GM12891 (cell line): ENCODE measurements at regions not wholly inside any gene's neighbourhood (a gene's known extent, or its start where the extent isn't known, plus 50 kb on each side); places are given as distances from the start of the nearest gene placed in this dataset.

Experiments used
- POLR2A ChIP-seq: IDR thresholded peaks from 2 replicates; pipeline ENCODE4 v1.6.1; 2011; ENCODE audit warnings: low read depth, low read length, control low read depth
- POLR2AphosphoS5 ChIP-seq: IDR thresholded peaks from 2 replicates; pipeline ENCODE4 v1.6.1; 2011; ENCODE audit warnings: low read depth, low read length, control low read depth
- SPI1 ChIP-seq: IDR thresholded peaks from 2 replicates; pipeline ENCODE4 v1.6.1; 2011; ENCODE audit warnings: low read depth, low read length, control low read depth

DNA sequence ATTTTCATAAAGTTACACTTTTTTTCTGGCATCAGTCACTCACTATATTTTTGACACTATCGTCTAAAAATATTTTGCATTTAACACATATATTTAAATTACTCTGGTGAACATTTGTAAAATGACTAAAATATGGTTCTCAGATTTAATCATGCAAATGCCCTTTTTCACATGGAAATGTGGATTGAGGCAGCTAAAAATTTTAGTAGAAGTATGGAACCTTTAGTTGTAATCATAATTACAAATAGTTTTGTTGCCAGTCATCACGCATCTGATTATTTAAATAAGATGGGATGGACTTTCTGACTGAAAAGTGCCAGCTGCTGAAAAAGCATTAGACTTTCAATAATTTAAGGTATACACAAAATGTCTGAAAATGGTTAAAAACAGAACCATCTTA is 119.3 kb downstream of the PDHA2 start:
- TF ChIP-seq POLR2AphosphoS5 (no peak), SPI1 (no peak), POLR2A (no peak)
